HepG2 (cell line): ENCODE measurements at regions not wholly inside any gene's neighbourhood (a gene's known extent, or its start where the extent isn't known, plus 50 kb on each side); places are given as distances from the start of the nearest gene placed in this dataset.

Source experiments
- ATAC-seq: fragments of 200-7000 bp; cut with Tn5 transposase; 3 replicates; pipeline ENCODE4 v1.9.1; 2020; ENCODE audit warnings: mild to moderate bottlenecking, moderate library complexity
- BruUV-seq: library from RNA; stranded (reverse); fragments of 400-500 nt; replicated peaks from 2 replicates; lab custom pipeline; 2021; lab: Mats Ljungman, UMichigan
- CTCF ChIA-PET: fragments of 300-600 bp; formaldehyde crosslinking; extraction: SDS; loops from one replicate; lab custom pipeline; 2021; ENCODE audit warnings: low total read pairs, inconsistent platforms, low intra/inter-chr PET ratio; lab: Yijun Ruan, JAX
- POLR2A ChIA-PET: fragments of 350-600 bp; sonication (Branson Sonifier 250); formaldehyde crosslinking; loops from one replicate; lab custom pipeline; 2020; ENCODE audit warnings: antibody characterized with exemption, inconsistent platforms; lab: Yijun Ruan, JAX
- DNase-seq: peaks from one replicate; pipeline ENCODE4 v3.0.0-alpha.2; 2015; ENCODE audit warnings: low spot score
- FAIRE-seq: peaks from 3 replicates; lab custom pipeline; 2011; peaks lifted over from hg19 to GRCh38; lab: Jason Lieb, UNC
- H2AFZ ChIP-seq: one replicate; pipeline ENCODE4 v1.6.1; 2011; ENCODE audit warnings: low read length, inconsistent platforms
- H3K27ac ChIP-seq: fragments of 300-600 bp; 3 replicates; pipeline ENCODE4 v1.8.0; 2011; ENCODE audit warnings: mixed run types, mild to moderate bottlenecking, mixed read lengths, low read length, inconsistent platforms; ENCODE audit not compliant: insufficient read depth; ENCODE audit errors: extremely low read length
- H3K27me3 ChIP-seq, 2 experiments: fragments of 200-600 bp in 1 of 2; 2 replicates in 1 of 2; 3 replicates in 1 of 2; pipeline versions ENCODE4 v1.6.0 to v1.8.0; 2011; ENCODE audit warnings: low read length in 2 of 2, mild to moderate bottlenecking in 2 of 2, moderate library complexity in 2 of 2, inconsistent platforms in 1 of 2; ENCODE audit not compliant: insufficient read depth in 2 of 2, control insufficient read depth in 1 of 2
- H3K36me3 ChIP-seq, 2 experiments: fragments of 200-600 bp in 1 of 2; replicated peaks in 1 of 2; 2 replicates in 1 of 2; 3 replicates in 1 of 2; pipeline versions ENCODE4 v1.5.1 to v1.8.0; 2011; ENCODE audit warnings: low read length in 2 of 2, inconsistent platforms in 1 of 2; ENCODE audit not compliant: insufficient read depth in 2 of 2, control insufficient read depth in 1 of 2
- H3K4me1 ChIP-seq: 2 replicates; pipeline ENCODE4 v1.5.1; 2012; ENCODE audit warnings: low read length, inconsistent platforms; ENCODE audit not compliant: insufficient read depth
- H3K4me2 ChIP-seq: 2 replicates; pipeline ENCODE4 v1.6.0; 2011; ENCODE audit warnings: low read depth, low read length, inconsistent platforms
- H3K4me3 ChIP-seq, 3 experiments: fragments of 200-600 bp in 1 of 3; sonication (generic), shearing (Covaris generic) in 1 of 3; replicated peaks in 1 of 3; 2 replicates each; pipeline ENCODE4 v1.5.1; 2011 to 2016; ENCODE audit warnings: low read length in 3 of 3, inconsistent platforms in 2 of 3, low read depth in 2 of 3, mild to moderate bottlenecking in 2 of 3, control low read depth in 1 of 3, mixed read lengths in 1 of 3; ENCODE audit not compliant: insufficient read depth in 1 of 3
- H3K79me2 ChIP-seq: one replicate; pipeline ENCODE4 v1.6.1; 2011; ENCODE audit warnings: low read length, inconsistent platforms; ENCODE audit not compliant: insufficient read depth
- H3K9ac ChIP-seq: 2 replicates; pipeline ENCODE4 v1.6.0; 2011; ENCODE audit warnings: mild to moderate bottlenecking, low read depth, low read length, inconsistent platforms; ENCODE audit not compliant: insufficient read depth
- H3K9me3 ChIP-seq: 2 replicates; pipeline ENCODE4 v1.5.1; 2012; ENCODE audit warnings: mild to moderate bottlenecking, low read length
- H4K20me1 ChIP-seq: 2 replicates; pipeline ENCODE4 v1.6.0; 2011; ENCODE audit warnings: inconsistent platforms, mild to moderate bottlenecking, low read length, moderate library complexity; ENCODE audit not compliant: insufficient read depth
- EED ChIP-seq: sonication (generic); formaldehyde crosslinking; IDR thresholded peaks from 2 replicates; pipeline ENCODE4 v1.5.0; 2020; ENCODE audit warnings: mild to moderate bottlenecking, missing genetic modification reagents
- HCFC1 ChIP-seq: fragments of 150-350 bp; IDR thresholded peaks from 2 replicates; pipeline ENCODE4 v1.6.1; 2014; ENCODE audit warnings: low read depth, low read length
- HNRNPLL ChIP-seq: fragments of 200-400 bp; formaldehyde crosslinking; IDR thresholded peaks from 2 replicates; pipeline ENCODE4 v1.6.1; 2017; ENCODE audit warnings: mild to moderate bottlenecking, low read depth, low read length; ENCODE audit not compliant: poor library complexity, severe bottlenecking
- NFYC ChIP-seq: IDR thresholded peaks from 2 replicates; pipeline ENCODE4 v1.6.1; 2016; ENCODE audit warnings: missing genetic modification reagents, missing compliant biosample characterization
- PITX1 ChIP-seq: sonication (generic); formaldehyde crosslinking; IDR thresholded peaks from 2 replicates; pipeline ENCODE4 v1.5.1; 2020; ENCODE audit warnings: mild to moderate bottlenecking, missing genetic modification reagents
- POLR2G ChIP-seq: fragments of 200-400 bp; formaldehyde crosslinking; IDR thresholded peaks from 2 replicates; pipeline ENCODE4 v1.6.1; 2018; ENCODE audit warnings: mild to moderate bottlenecking, low read depth, low read length, moderate library complexity
- SMAD3 ChIP-seq: sonication (generic); formaldehyde crosslinking; IDR thresholded peaks from 2 replicates; pipeline ENCODE4 v1.4.0; 2020; ENCODE audit warnings: missing genetic modification reagents
- SRSF1 ChIP-seq: fragments of 200-400 bp; formaldehyde crosslinking; optimal IDR thresholded peaks from 2 replicates; pipeline ENCODE3; 2017; ENCODE audit warnings: mild to moderate bottlenecking, low read depth, low read length, moderate library complexity
- SRSF4 ChIP-seq: fragments of 200-400 bp; formaldehyde crosslinking; IDR thresholded peaks from one replicate; pipeline ENCODE4 v1.6.1; 2018; ENCODE audit warnings: mild to moderate bottlenecking, low read depth, low read length, moderate library complexity; ENCODE audit not compliant: poor library complexity, severe bottlenecking
- SRY ChIP-seq: sonication (generic); formaldehyde crosslinking; IDR thresholded peaks from 2 replicates; pipeline ENCODE4 v1.8.0; 2022; ENCODE audit warnings: mild to moderate bottlenecking, missing genetic modification reagents
- ZBTB7A ChIP-seq: sonication (generic); formaldehyde crosslinking; IDR thresholded peaks from 2 replicates; pipeline ENCODE4 v1.8.0; 2022; ENCODE audit warnings: mild to moderate bottlenecking, missing genetic modification reagents
- ZFX ChIP-seq: sonication (generic); formaldehyde crosslinking; IDR thresholded peaks from 2 replicates; pipeline ENCODE4 v1.4.0; 2020; ENCODE audit warnings: mild to moderate bottlenecking, low read depth, missing genetic modification reagents, moderate library complexity
- ZNF556 ChIP-seq: sonication (generic); formaldehyde crosslinking; IDR thresholded peaks from 2 replicates; pipeline ENCODE4 v1.4.0; 2020; ENCODE audit warnings: mild to moderate bottlenecking, missing genetic modification reagents, borderline replicate concordance
- ZNF616 ChIP-seq: sonication (generic); formaldehyde crosslinking; IDR thresholded peaks from 2 replicates; pipeline ENCODE4 v1.5.0; 2020; ENCODE audit warnings: low read depth, mild to moderate bottlenecking, missing genetic modification reagents
- WGBS: methylation state at CpG from one replicate; pipeline ENCODE4 v1.1.6; 2017; ENCODE audit warnings: low lambda C conversion rate; 5-methylcytosine and 5-hydroxymethylcytosine counted together
- in situ Hi-C: cut with HindIII; loops from 2 replicates; pipeline ENCODE4 v1.10.0; 2017; ENCODE audit warnings: low pct_unique_long_range_greater_than_20kb; ENCODE audit not compliant: extremely low pct_ligation_motif_present
- intact Hi-C: fragments of 100-400 bp; cut with micrococcal nuclease; formaldehyde crosslinking; loops from one replicate; pipeline ENCODE4 v1.10.0; 2022; ENCODE audit not compliant: unreplicated experiment
- TF ChIP-seq, protein P1 (sequence below): IDR thresholded peaks from 2 replicates; pipeline ENCODE4 v1.6.1; 2016; ENCODE audit warnings: low read depth, borderline replicate concordance
- TF ChIP-seq, protein P2 (sequence below): IDR thresholded peaks from 2 replicates; pipeline ENCODE4 v1.6.1; 2016; ENCODE audit warnings: missing compliant biosample characterization, missing genetic modification reagents, borderline replicate concordance
- TF ChIP-seq, protein P3 (sequence below): sonication (generic); formaldehyde crosslinking; IDR thresholded peaks from 2 replicates; pipeline ENCODE4 v1.4.0; 2020; ENCODE audit warnings: mild to moderate bottlenecking, missing genetic modification reagents, borderline replicate concordance

DNA sequence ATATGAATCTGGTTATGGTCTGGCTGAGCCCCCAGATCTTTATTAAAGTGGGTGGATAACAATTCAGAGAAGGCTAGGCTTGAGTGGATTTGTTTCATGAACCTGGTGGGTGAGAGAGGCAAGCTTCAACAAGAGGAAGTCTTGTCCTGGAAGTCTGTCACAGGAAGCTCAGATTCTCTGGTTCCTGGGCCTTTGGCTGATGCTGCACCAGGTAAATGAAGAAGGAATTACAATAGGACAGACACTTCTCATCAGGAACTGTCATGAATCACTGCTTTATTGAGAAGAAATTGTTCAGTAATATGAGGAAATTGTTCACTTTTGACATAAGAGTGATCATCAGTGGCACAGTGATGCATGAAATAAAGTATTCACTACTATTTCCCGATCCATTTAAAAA lies 167.6 kb upstream of the ELL2 start:
- WGBS = 98% methylated on average over 1 of the region's 1 CpG
- intact Hi-C loops = no loop called here
- ATAC-seq (no peak), FAIRE-seq (no peak), DNase-seq (no peak)
- Histone ChIP-seq H3K27ac (peak overlapping the region; percentile 86), H3K4me2 (no peak overlapping the region), H3K36me3 (no peaks in the 10 kb centered on the region), H3K27me3 (no peaks in the 10 kb centered on the region), H3K9me3 (no peaks in the 10 kb centered on the region), H3K9ac (no peak overlapping the region), H2AFZ (no peak overlapping the region), H4K20me1 (no peaks in the 10 kb centered on the region), H3K79me2 (peaks cover 6% of the 10 kb centered on the region), H3K4me1 (peaks cover 68% of the 10 kb centered on the region), H3K4me3 (no peak overlapping the region)
- in situ Hi-C loops = no loop called here
- POLR2A ChIA-PET = interaction anchor here (1.4 kb wide), 1 partner anchor 58 kb away, joined by 5 read pairs; no protein-coding TSS in a partner anchor
- CTCF ChIA-PET = no interaction called here
- no TSS peak for BruUV-seq
- TF ChIP-seq ZNF616 (CRISPR knock-in tag) (no peak), ZNF556 (CRISPR knock-in tag) (no peak), PITX1 (no peak), POLR2G (no peak), NFYC (CRISPR knock-in tag) (no peak), HCFC1 (no peak), SRSF1 (no peak), HNRNPLL (no peak), SMAD3 (CRISPR knock-in tag) (no peak), SRSF4 (no peak), EED (no peak), ZFX (CRISPR knock-in tag) (no peak), SRY (CRISPR knock-in tag) (no peak), ZBTB7A (no peak)
- TF ChIP-seq, protein P1, sequence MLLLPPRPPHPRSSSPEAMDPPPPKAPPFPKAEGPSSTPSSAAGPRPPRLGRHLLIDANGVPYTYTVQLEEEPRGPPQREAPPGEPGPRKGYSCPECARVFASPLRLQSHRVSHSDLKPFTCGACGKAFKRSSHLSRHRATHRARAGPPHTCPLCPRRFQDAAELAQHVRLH (CRISPR knock-in tag) = no peak
- TF ChIP-seq, protein P2, sequence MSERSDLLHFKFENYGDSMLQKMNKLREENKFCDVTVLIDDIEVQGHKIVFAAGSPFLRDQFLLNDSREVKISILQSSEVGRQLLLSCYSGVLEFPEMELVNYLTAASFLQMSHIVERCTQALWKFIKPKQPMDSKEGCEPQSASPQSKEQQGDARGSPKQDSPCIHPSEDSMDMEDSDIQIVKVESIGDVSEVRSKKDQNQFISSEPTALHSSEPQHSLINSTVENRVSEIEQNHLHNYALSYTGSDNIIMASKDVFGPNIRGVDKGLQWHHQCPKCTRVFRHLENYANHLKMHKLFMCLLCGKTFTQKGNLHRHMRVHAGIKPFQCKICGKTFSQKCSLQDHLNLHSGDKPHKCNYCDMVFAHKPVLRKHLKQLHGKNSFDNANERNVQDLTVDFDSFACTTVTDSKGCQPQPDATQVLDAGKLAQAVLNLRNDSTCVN (CRISPR knock-in tag) = no peak
- TF ChIP-seq, protein P3, sequence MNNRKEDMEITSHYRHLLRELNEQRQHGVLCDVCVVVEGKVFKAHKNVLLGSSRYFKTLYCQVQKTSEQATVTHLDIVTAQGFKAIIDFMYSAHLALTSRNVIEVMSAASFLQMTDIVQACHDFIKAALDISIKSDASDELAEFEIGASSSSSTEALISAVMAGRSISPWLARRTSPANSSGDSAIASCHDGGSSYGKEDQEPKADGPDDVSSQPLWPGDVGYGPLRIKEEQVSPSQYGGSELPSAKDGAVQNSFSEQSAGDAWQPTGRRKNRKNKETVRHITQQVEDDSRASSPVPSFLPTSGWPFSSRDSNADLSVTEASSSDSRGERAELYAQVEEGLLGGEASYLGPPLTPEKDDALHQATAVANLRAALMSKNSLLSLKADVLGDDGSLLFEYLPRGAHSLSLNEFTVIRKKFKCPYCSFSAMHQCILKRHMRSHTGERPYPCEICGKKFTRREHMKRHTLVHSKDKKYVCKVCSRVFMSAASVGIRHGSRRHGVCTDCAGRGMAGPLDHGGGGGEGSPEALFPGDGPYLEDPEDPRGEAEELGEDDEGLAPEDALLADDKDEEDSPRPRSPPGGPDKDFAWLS (CRISPR knock-in tag) = no peak
